ENCODE measurements at regions not wholly inside any gene's neighbourhood (a gene's known extent, or its start where the extent isn't known, plus 50 kb on each side); places are given as distances from the start of the nearest gene placed in this dataset.

DNA sequence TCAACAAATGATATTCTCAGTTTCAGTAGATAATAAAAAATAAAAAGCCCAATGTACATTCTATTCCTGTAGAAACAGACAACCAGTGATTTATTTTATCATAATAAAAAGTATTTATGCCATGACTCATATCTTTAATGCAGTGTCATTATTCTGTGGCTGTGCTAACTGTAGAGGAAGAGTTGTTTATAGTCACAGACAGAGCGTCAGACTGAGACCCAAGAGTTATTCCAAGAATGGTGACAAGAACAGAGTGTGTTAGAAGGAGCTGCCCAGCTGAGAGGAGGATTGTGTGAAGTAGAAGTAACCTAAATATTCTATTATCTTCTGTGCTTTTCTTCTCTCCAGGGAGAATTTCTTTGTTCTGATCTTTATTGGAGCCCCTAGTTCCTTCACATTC, 210.7 kb downstream of the PPP1R2C start:
- TF ChIP-seq, protein P1, sequence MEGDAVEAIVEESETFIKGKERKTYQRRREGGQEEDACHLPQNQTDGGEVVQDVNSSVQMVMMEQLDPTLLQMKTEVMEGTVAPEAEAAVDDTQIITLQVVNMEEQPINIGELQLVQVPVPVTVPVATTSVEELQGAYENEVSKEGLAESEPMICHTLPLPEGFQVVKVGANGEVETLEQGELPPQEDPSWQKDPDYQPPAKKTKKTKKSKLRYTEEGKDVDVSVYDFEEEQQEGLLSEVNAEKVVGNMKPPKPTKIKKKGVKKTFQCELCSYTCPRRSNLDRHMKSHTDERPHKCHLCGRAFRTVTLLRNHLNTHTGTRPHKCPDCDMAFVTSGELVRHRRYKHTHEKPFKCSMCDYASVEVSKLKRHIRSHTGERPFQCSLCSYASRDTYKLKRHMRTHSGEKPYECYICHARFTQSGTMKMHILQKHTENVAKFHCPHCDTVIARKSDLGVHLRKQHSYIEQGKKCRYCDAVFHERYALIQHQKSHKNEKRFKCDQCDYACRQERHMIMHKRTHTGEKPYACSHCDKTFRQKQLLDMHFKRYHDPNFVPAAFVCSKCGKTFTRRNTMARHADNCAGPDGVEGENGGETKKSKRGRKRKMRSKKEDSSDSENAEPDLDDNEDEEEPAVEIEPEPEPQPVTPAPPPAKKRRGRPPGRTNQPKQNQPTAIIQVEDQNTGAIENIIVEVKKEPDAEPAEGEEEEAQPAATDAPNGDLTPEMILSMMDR (IDR thresholded peaks at IDR 0.05; ENCODE audit: insufficient read depth, low read length, poor library complexity, severe bottlenecking) = no peak
- no peak for TF ChIP-seq EZH2phosphoT487 (conservative IDR thresholded peaks at IDR 0.05; ENCODE audit: low read length)

Data from SU-DHL-6 (cell line).